SJCRH30 (cell line): ENCODE measurements at regions not wholly inside any gene's neighbourhood (a gene's known extent, or its start where the extent isn't known, plus 50 kb on each side); places are given as distances from the start of the nearest gene placed in this dataset.

Source experiments
- DNase-seq, 2 experiments: peaks; one replicate each; pipeline ENCODE4 v3.0.0-alpha.2; 2015 to 2020
- H3K27ac ChIP-seq: fragments of 250-450 bp; sonication (Bioruptor Pico); 2 replicates; pipeline ENCODE4 v1.5.1; 2020; ENCODE audit warnings: mild to moderate bottlenecking, moderate library complexity
- H3K27me3 ChIP-seq: fragments of 250-450 bp; sonication (Bioruptor Pico); 2 replicates; pipeline ENCODE4 v1.5.1; 2020; ENCODE audit warnings: mild to moderate bottlenecking, moderate library complexity
- H3K36me3 ChIP-seq: fragments of 250-450 bp; sonication (Bioruptor Pico); 2 replicates; pipeline ENCODE4 v1.5.1; 2020; ENCODE audit warnings: mild to moderate bottlenecking, moderate library complexity
- H3K4me1 ChIP-seq: fragments of 250-450 bp; sonication (Bioruptor Pico); 2 replicates; pipeline ENCODE4 v1.5.1; 2020; ENCODE audit warnings: mild to moderate bottlenecking, moderate library complexity
- H3K4me3 ChIP-seq: fragments of 250-450 bp; sonication (Bioruptor Pico); 2 replicates; pipeline ENCODE4 v1.5.1; 2020; ENCODE audit warnings: mild to moderate bottlenecking, moderate library complexity
- H3K9me3 ChIP-seq: fragments of 250-450 bp; sonication (Bioruptor Pico); replicated peaks from 2 replicates; pipeline ENCODE4 v1.5.1; 2020; ENCODE audit warnings: mild to moderate bottlenecking, moderate library complexity

DNA sequence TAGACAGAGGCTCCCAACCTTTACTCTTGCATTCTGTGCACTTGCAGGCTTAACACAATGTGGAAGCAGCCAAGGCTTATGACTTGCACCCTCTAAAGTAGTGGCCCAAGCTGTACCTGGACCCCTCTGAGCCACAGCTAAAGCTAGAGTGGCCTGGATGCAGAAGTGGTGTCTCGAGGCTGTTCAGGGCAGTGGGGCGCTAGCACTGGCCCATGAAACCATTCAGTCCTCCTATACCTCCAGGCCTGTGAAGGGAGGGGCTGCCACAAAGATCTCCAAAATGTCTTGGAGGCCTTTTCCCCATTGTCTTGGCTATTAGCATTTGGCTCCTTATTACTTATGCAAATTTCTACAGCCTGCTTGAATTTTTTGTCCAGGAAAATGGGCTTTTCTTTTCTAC lies 207.7 kb downstream of the OSR1 start:
- Histone ChIP-seq H3K36me3 (no peaks in the 10 kb centered on the region), H3K4me3 (no peak overlapping the region), H3K27me3 (no peaks in the 10 kb centered on the region), H3K4me1 (no peaks in the 10 kb centered on the region), H3K27ac (no peak overlapping the region), H3K9me3 (no peaks in the 10 kb centered on the region)
- no peak for DNase-seq

DNA sequence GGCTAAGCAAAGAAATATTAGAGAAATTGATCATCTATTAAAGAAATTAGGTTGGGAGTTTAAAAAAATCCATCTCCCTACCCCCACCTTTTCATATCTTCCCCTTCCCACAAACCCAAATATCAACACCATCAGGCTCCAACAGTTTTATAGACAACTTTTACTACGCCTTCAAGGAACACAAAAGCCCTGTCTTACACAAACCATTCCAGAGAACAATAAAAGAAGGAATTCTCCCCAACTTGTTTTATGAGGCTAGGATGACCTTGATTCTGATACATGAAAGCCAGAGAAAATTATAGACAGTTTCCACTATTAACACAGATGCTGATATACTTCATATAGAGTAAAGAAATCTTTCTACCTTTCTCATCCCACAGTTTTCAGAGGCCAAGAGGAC lies 211.6 kb downstream of the OSR1 start:
- H3K36me3 ChIP-seq, result no peaks in the 10 kb centered on the region
- H3K9me3 ChIP-seq, result no peaks in the 10 kb centered on the region
- DNase-seq, result no peak
- H3K4me3 ChIP-seq, result no peak overlapping the region
- no peak overlapping the region for H3K27ac ChIP-seq
- H3K27me3 ChIP-seq, result no peaks in the 10 kb centered on the region
- H3K4me1 ChIP-seq, result no peaks in the 10 kb centered on the region

DNA sequence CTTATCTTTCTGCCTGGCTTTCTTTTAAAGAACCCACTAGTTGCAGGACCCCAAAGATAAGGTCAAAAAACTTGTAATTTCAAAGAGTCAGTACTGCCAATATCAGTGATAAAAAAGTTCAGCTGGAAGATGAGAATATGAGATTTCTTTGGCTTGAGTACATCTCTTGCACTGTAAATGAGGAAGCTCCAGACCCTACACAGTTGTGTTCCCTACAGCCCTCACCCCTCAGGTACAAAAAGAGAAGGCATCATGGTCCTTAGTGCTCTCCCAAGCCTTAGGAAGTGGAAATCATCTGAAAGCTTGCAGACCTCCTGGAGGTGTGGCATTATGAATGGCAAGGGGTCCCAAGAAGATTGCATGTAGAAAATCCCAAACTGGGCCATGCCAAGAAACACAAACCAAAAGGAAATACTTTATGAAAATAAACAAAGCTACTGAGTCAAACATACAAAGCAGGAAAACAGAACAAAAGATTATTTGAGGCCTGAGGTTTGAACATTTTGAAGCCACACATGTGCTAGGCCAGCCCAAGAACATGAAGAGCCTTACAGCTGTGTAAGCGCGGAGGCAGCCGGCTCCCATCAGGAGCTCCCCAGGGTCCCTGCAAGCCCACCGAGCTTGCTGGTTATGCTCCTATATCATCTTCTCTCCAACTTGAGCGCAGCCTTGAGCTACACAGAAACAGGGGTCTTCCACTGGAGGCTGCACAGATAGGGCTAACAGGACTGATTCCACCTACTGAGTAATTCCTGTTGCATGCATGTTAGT lies 217.0 kb downstream of the OSR1 start:
- Histone ChIP-seq H3K4me1 (no peaks in the 10 kb centered on the region; the same call in 1 of the 2 replicates), H3K9me3 (no peaks in the 10 kb centered on the region), H3K36me3 (0 out of 2 replicates have a peak, but pooled peaks cover under 1% of the 10 kb centered on the region), H3K27me3 (no peaks in the 10 kb centered on the region), H3K27ac (no peak overlapping the region), H3K4me3 (no peak overlapping the region)
- DNase-seq, result no peak

DNA sequence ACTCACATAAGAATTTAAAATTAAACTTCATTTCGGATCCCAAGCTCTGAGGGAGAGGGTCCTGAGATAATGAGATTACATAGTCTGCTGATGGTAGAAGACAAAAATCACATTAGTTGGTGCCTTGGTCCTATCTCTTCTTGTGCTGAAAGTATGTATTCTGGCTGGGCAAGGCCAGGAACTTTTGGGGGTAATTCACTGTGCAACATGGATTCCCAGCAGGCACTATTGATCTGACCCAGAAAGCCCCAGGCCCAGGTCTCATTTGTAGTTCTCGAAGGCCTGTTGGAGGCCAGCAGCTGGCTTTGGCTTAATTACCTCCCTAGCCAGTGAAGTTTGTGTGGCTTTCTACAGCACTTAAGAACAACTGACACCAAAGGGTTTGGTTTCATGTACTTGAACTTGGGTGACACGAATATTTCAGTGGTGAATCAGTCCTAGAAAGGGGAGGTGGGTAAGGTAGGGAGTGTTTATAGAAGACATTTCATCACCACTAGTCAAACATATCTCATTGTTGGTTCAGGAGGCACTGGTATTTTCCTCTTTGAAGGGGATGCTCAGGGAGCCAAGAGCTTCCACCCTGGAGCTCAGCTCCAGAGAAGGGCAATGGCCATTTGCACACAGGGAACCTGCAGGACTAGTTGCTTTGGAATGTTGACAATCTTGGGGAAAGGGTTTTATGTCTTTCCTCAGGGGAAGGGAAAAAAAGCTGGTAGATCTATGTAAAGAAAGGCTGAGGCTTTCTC lies 217.8 kb downstream of the OSR1 start:
- H3K27ac ChIP-seq, result no peak overlapping the region
- DNase-seq, result peak; percentile 40 to 56
- no peak overlapping the region for H3K4me3 ChIP-seq
- no peaks in the 10 kb centered on the region for H3K9me3 ChIP-seq
- H3K36me3 ChIP-seq, result 0 out of 2 replicates have a peak, but pooled peaks cover 3% of the 10 kb centered on the region
- H3K27me3 ChIP-seq, result no peaks in the 10 kb centered on the region
- H3K4me1 ChIP-seq, result no peaks in the 10 kb centered on the region; the same call in 1 of the 2 replicates

DNA sequence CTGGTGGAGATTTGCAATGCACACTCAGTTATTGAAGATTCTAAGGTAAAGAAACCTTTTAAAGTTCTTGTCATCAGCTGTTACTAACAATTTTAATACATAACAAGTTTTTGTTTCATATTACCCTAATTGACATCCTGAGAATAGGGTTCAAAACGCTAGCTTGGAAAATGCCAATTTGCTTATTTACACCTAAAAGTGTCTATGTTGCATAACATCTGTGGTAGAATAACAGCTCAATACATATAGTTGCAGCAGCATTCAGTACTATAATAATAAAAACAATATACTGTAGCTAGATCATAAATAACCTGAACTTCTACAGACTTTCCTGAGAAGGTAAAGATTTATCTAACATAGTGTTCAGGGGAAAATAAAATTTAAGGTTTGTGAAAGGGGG lies 219.0 kb downstream of the OSR1 start:
- DNase-seq, result no peak
- Histone ChIP-seq H3K4me3 (no peak overlapping the region), H3K36me3 (0 out of 2 replicates have a peak, but pooled peaks cover 3% of the 10 kb centered on the region), H3K27me3 (no peaks in the 10 kb centered on the region), H3K9me3 (no peaks in the 10 kb centered on the region), H3K4me1 (no peaks in the 10 kb centered on the region; the same call in 1 of the 2 replicates), H3K27ac (no peak overlapping the region)

DNA sequence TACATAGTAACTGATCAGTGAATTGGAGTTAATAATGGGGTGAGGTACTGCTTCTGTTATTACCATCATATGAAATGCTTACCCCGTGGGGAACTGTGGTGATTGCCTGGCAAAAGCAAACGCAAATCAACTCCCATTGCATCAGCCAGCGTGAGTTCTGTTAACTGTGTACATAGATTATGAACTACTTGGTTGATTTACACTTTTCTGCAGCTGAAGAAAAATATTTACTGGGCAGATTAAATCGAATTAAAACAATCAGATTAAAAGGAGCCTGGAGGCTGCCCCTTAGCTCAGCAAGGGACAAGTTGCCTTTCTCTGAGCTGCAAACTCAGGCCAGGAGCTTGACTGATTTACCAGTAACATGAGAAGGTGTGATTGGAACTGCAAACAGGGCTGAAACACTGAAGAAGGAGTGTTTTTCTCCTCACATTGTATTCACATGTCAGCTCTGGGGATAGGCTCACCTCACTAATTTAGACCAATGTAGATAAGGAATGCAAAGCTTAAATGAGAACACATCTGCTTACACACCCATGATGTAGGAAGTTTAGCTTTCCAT lies 220.1 kb downstream of the OSR1 start:
- Histone ChIP-seq H3K4me3 (no peak overlapping the region), H3K4me1 (no peaks in the 10 kb centered on the region; the same call in 1 of the 2 replicates), H3K27me3 (no peaks in the 10 kb centered on the region), H3K27ac (no peak overlapping the region), H3K9me3 (no peaks in the 10 kb centered on the region), H3K36me3 (0 out of 2 replicates have a peak, but pooled peaks cover 3% of the 10 kb centered on the region)
- DNase-seq, result no peak

DNA sequence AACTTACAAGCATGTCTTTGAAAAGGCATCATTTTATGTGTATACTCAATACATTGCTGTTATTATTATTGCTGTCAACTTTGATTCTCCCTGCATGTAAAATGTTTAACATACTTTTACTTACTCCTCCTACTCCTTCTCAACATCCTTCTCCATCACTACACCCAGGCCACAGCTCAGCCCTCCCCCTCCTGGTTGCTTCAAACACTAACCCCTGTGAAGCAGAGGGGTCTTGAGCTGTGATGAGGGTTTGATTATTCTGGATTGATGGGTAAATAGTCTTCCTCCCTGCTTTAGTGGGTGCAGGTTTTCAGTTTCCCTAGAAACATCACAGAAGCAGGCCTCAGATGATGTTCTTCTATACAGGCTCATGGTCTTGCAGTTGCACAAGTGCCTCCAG lies 221.0 kb downstream of the OSR1 start:
- Histone ChIP-seq H3K4me1 (no peaks in the 10 kb centered on the region; the same call in 1 of the 2 replicates), H3K9me3 (no peaks in the 10 kb centered on the region), H3K4me3 (no peak overlapping the region), H3K27me3 (no peaks in the 10 kb centered on the region), H3K36me3 (0 out of 2 replicates have a peak, but pooled peaks cover 3% of the 10 kb centered on the region), H3K27ac (no peak overlapping the region)
- no peak for DNase-seq

DNA sequence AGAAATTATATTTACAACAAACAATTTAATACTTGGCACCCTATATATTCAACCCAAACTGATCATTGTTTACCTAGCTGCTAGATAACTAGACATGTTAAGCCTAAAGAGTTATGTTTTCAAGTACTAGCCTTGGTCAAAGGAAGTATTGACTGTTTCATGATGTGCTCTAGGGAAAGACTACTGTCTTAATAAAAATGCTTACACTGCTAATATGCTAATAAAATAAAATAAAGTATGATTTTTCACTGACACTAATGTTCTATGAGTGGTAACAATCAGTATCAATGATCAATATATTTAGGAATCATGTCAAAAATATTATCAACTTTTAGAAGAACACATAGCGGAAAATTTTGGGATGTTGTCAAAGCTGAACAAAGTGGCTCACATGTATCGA lies 225.5 kb downstream of the OSR1 start:
- no peaks in the 10 kb centered on the region for H3K9me3 ChIP-seq
- DNase-seq, result no peak
- peaks cover 4% of the 10 kb centered on the region; the same call in 1 of the 2 replicates for H3K4me1 ChIP-seq
- H3K27me3 ChIP-seq, result no peaks in the 10 kb centered on the region
- no peak overlapping the region for H3K4me3 ChIP-seq
- H3K36me3 ChIP-seq, result 0 out of 2 replicates have a peak, but pooled peaks cover 3% of the 10 kb centered on the region
- no peak overlapping the region for H3K27ac ChIP-seq

DNA sequence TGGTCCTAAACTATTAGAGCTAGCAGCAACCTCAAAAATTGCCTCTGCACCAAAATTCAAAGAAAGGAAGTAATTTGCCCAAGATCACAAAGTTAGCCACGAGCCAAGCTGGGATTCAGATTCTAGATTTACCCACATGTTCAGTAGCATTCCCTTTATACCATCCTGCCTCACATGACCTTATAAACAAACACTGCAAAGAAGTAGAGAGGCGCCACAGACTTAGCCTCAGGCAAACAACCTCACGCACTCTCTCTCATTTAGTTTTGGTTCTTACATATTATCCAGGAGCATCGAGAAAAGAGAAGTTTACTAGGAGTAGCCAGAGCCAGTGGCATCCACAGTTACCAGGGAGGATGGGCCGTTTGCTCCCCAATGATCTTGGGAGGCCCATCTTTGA lies 226.6 kb downstream of the OSR1 start:
- H3K36me3 ChIP-seq, result 0 out of 2 replicates have a peak, but pooled peaks cover 3% of the 10 kb centered on the region
- DNase-seq, result no peak
- H3K27ac ChIP-seq, result no peak overlapping the region
- no peaks in the 10 kb centered on the region for H3K9me3 ChIP-seq
- H3K4me1 ChIP-seq, result peaks cover 4% of the 10 kb centered on the region; the same call in 1 of the 2 replicates
- no peaks in the 10 kb centered on the region for H3K27me3 ChIP-seq
- H3K4me3 ChIP-seq, result no peak overlapping the region

DNA sequence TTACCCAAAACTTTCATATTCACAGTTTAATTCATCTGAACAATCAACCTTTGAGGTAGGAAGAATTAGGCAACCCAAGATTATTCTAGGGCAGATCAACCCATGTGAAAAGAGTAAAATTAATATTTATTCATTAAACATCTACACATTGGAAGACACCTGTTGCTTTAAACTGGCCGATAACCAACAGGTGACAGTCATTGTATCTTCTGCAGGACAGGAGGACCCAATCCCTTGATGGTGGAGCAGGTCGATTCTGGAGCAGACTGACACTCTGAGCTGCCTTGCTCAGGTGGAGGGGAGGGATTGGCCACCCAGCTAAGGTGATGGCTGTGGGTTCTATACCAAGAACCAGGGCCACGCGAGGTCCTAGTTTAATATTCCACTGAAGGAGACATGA lies 230.3 kb downstream of the OSR1 start:
- H3K27me3 ChIP-seq, result no peaks in the 10 kb centered on the region
- no peak overlapping the region for H3K4me3 ChIP-seq
- H3K9me3 ChIP-seq, result no peaks in the 10 kb centered on the region
- H3K4me1 ChIP-seq, result peaks cover 4% of the 10 kb centered on the region; the same call in 1 of the 2 replicates
- H3K27ac ChIP-seq, result no peak overlapping the region
- H3K36me3 ChIP-seq, result no peaks in the 10 kb centered on the region
- no peak for DNase-seq

DNA sequence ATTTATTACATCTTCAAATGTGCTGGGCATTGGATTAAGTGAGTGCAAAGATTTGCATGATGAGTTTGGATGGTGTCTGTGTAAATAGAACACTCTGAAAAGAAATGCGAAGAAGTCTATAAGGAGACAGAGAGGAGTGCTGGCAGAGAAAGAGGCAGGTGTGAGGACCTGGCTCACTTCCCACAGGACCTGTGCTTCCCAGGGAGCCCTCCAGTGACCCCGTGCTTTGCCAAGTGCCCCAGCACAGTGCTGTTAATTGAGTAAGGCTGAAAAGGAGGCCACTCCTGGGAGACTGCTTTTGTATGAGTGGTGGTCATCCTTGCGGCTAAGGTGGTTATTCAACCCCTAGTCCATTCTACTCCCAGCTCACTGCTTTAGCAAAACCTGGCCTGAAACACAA lies 230.8 kb downstream of the OSR1 start:
- Histone ChIP-seq H3K4me3 (no peak overlapping the region), H3K9me3 (no peaks in the 10 kb centered on the region), H3K4me1 (peaks cover 4% of the 10 kb centered on the region; the same call in 1 of the 2 replicates), H3K27ac (no peak overlapping the region), H3K36me3 (no peaks in the 10 kb centered on the region), H3K27me3 (no peaks in the 10 kb centered on the region)
- no peak for DNase-seq

DNA sequence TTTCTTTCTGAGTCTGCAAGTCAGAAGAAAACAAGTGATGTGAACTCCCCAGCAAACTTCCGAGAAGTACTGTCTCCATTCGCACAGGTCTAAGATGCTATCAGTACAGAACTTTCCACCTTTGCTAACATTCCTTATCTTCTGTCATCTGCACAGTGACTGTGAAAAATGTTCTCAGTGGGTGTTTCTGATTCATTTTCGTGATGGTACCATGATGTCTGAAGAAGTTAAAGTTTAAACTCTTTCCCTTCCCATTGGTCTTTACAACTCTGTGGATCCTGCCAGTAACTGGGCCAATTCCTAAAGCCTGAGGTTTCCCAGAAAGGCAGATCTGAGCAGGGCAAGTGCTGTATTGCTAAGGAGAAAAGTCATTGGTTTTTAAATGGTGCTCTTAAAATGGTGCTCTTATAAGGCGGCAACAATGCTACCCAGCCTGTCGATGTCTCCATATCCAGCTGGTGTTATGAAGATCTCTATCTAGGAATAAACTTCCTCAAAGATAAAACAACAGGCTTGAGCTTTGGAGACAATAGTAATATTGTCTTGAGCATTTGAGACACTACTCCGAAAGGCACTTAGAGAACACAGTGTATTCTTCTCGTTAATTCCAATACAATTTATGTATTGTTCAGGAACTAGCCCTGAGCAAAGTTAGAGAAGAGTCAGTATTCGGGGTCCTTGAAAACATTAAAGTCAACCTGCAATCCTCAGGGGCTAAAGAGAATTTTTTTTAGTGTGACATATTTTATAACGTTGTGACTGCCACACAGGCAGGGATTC lies 232.3 kb downstream of the OSR1 start:
- no peak overlapping the region for H3K4me3 ChIP-seq
- H3K27me3 ChIP-seq, result no peaks in the 10 kb centered on the region
- no peaks in the 10 kb centered on the region for H3K36me3 ChIP-seq
- H3K9me3 ChIP-seq, result no peaks in the 10 kb centered on the region
- H3K27ac ChIP-seq, result no peak overlapping the region
- no peak for DNase-seq
- H3K4me1 ChIP-seq, result peaks cover 13% of the 10 kb centered on the region

DNA sequence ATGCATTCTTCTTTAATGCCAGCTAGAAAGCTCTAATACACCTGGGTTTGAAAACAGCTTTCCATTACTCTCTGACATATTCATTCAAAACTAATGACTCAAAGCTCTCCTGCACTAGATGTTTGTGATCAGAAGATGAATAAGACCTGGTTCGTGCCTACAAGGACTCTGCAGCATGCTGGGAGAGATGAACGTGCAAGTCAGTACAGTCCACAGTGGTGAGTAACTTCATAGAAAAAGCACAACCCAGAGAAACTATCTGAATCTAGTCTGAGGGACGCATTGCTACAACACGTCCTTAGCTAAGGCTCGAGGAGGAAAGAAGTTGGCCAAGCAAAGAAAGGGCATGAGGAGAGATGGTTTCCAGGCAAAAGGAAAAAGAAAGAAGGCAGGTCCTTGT lies 234.3 kb downstream of the OSR1 start:
- Histone ChIP-seq H3K27me3 (peaks cover 11% of the 10 kb centered on the region), H3K4me3 (no peak overlapping the region), H3K4me1 (peaks cover 22% of the 10 kb centered on the region), H3K36me3 (no peaks in the 10 kb centered on the region), H3K27ac (no peak overlapping the region), H3K9me3 (no peaks in the 10 kb centered on the region)
- no peak for DNase-seq

DNA sequence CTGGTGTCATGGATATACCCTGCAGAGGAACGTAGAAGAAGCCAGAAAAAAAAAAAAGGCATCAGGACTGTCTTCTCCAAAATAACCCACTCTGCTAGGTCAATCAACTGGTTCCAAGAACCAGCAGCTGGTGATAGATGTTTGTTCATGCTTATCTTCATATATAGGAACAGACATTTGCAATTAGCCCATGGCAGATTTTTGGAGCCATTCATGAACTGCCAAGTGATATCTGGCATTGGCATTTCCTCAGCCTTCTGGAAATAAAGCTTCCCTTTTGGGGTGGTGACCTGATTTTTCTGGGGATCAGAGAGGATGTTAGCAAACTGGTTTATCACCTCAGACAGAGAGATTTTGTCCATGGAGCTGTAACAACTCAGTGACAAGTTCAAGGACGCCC lies 234.9 kb downstream of the OSR1 start:
- no peaks in the 10 kb centered on the region for H3K9me3 ChIP-seq
- H3K4me3 ChIP-seq, result no peak overlapping the region
- no peak overlapping the region for H3K27ac ChIP-seq

More for the DNA sequence above, 234.9 kb downstream of the OSR1 start:
- no peak for DNase-seq
- peaks cover 11% of the 10 kb centered on the region for H3K27me3 ChIP-seq
- H3K4me1 ChIP-seq, result peaks cover 22% of the 10 kb centered on the region
- H3K36me3 ChIP-seq, result no peaks in the 10 kb centered on the region
